ENCODE measurements at regions not wholly inside any gene's neighbourhood (a gene's known extent, or its start where the extent isn't known, plus 50 kb on each side); places are given as distances from the start of the nearest gene placed in this dataset.

- TF ChIP-seq CREB1 (IDR thresholded peaks at IDR 0.05; ENCODE audit: low read depth), result no peak
- TF ChIP-seq FOXM1 (IDR thresholded peaks at IDR 0.05; ENCODE audit: borderline replicate concordance, low read depth), result no peak
- TF ChIP-seq TAF1 (IDR thresholded peaks at IDR 0.05; ENCODE audit: low read depth), result no peak
- TF ChIP-seq RAD21 (IDR thresholded peaks at IDR 0.05; ENCODE audit: low read depth), result no peak
Measured at GRCh38 chr2:8103085-8103708, 578.7 kb upstream of the ID2 start.
